HG02884 (cell line): ENCODE measurements at regions not wholly inside any gene's neighbourhood (a gene's known extent, or its start where the extent isn't known, plus 50 kb on each side); places are given as distances from the start of the nearest gene placed in this dataset.

Source experiments
- ATAC-seq: cut with Tn5 transposase; IDR thresholded peaks from one replicate; pipeline ENCODE4 v1.9.1; 2021; ENCODE audit warnings: mild to moderate bottlenecking, moderate library complexity; ENCODE audit not compliant: unreplicated experiment

- no peak for ATAC-seq
Measured at GRCh38 chr16:61332461-61332860, 703.8 kb downstream of the CDH8 start.

DNA sequence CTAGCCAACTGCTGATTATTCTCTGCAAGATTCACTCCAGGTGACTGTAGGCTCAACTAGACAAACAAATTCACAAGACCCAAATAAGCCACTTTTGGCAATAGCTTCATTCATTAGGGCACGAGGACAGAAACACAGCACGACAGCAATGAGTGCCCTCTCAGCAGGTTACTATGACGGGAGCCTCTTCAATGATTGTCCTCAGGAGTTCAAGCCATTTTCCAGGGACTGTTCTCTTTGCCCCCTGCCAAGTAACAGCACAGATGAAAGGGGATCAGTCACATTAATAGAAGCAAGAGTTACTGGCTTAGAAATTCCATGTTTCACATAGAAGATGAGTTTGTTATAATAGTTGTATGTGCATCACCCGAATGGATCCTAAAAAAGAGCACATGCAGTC is 712.2 kb downstream of the CDH8 start:
- ATAC-seq: no peak

- no peak for ATAC-seq
Measured at GRCh38 chr16:61323456-61323855, 712.8 kb downstream of the CDH8 start.

- no peak for ATAC-seq
Measured at GRCh38 chr16:61320791-61321190, 715.4 kb downstream of the CDH8 start.

DNA sequence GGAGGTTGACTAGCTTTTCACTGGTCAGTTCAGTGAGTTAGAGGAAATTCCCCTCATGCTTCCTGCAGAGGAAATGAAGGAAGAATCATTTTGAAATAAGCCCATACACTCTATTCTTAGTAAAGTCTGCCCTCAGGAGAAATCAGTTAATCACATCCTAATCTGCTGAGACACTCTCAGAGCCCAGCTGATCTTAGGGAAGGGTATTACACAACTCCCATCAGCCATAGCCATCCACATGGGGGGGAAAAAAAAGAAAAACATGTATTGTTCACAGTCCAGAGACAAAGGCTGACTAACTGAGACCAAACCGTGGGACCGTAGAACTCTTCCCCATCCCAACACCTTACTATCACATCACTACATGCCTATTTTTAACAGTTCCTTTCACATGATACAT is 722.3 kb downstream of the CDH8 start:
- ATAC-seq: no peak

GRCh38 chr16:61309386-61309785 is 726.9 kb downstream of the CDH8 start:
- no peak for ATAC-seq

GRCh38 chr16:61306204-61306603 is 730.0 kb downstream of the CDH8 start:
- no peak for ATAC-seq

DNA sequence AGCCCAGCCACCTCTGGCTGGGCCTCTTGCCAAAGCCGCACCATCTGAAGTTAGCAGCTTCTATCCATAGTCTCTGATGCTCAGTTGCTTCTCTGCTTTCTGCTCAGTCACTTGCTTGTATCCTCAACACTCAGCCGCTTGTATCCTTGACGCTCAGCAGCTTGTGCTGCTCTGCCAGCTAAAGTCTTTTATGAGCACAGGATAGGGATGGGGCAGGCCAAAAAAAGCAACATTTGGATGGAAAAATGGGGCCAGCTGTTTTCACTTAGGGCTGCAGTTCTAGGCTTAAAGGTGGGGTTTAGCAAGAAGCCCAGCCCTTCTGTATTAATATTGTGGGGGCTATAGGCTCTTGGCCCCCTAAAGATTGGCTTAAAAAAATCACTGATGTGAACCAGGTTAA is 739.4 kb downstream of the CDH8 start:
- ATAC-seq: no peak

DNA sequence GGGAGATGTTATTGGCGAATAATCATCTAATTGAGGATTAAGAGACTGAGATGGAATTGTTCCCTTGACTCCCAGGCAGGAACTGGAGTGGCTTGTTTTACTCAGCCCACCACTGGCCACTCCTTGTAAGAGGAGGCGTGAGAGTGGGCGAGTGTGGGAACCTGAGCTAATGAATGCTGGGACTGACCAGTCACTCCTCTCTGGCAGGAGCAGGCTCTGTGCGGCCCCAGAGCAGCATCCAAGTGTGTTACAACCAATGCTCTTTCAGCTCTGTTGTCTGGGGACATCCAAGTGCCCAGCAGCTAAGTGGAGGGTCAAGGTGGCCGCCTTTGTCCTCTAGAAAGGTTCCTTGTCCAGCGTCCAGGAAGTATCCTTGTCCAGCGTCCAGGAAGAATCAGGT is 739.9 kb downstream of the CDH8 start:
- ATAC-seq: no peak

DNA sequence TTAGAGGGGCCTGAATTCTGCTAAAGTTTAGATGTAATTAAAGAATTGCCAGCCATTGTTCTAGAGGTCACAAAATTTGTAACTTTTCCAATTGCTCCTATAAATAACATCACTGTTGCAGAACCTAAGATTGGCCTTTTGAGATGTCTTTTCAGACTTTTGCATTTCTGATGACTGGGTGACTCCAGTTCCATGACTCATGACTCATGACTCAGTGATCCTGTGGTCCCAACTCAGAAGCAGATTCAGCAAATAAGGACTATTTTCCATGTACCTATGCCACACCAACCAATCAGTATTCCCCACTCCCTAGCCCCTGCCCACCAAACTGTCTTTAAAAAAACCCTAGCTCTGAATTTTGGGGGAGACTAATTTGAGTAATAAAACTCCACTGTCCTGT is 740.9 kb downstream of the CDH8 start:
- no peak for ATAC-seq

DNA sequence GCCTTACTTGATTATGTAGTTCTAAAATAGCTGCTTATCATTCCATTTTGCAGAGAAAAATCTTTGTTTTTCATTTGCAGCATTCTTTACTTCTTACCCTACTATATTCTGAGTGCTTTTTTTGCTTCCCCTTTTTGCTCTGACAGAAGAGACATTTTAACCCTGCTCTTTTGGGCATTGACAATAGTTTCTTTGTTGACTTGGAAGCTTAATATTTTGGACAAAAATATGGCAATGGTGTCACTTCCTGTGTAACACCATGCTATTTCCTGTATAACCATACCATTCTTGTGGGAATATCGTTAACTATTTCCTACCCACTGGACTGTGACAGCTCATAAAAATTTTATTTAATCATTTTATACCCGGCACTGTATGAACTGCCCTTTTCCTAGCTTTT is 747.1 kb downstream of the CDH8 start:
- ATAC-seq: no peak

DNA sequence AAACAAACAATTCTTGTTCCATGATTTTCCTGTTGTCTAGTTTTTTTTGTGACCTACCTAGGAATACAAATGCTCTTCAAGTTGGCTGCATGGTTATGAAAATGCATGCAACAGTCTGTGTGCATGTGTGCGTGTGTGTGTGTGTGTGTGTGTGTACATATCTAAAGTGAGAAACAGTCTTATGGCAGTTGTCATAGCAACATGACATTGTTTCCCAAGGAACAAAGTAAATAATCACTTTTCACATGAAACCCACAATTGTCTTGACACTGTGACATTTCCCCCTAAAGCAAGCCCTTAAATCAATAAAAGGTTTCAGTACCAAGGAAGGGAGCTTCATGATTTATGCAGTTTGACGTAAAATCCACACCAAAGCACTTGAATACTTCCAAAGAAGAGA is 758.4 kb downstream of the CDH8 start:
- ATAC-seq: no peak

DNA sequence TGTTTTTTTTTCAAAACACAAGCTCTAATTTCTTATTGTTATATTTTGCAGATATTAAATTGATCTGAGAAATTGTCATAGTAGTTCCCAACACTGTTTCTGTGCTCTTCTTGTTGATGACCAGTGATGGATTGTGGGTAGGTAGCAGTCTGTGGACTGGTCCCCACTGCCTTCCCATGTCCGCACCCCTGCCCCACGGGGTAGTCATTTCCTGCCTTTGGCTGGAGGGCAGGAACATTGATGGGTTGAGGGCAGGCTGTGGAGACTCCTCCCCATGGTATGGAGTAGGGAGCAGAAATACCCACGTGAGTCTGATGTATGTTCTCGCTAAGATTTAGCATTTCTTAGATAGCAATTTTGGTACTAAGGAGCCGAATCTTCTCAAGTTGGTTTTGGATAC is 762.0 kb downstream of the CDH8 start:
- ATAC-seq: no peak

- ATAC-seq: no peak
Measured at GRCh38 chr16:61270726-61271125, 765.5 kb downstream of the CDH8 start.

DNA sequence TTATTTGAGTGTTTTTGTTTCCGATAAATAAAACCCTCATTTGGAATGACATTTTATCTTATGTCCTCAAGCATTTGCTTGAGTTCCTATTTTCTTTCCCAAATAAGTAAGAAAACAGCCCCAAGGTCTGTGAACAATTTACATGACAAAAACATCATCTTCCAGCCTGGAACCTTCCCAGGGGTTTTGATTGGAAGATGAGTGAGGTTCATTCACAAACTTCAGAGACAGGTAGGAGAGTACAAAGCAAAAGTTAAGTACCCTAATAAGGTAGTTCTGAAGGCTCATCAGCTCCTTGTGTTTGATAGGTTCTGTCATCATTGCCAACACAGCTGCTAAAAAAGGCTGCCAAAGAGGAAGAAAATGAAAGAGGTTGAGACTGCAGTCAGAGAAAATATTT is 772.8 kb downstream of the CDH8 start:
- no peak for ATAC-seq

DNA sequence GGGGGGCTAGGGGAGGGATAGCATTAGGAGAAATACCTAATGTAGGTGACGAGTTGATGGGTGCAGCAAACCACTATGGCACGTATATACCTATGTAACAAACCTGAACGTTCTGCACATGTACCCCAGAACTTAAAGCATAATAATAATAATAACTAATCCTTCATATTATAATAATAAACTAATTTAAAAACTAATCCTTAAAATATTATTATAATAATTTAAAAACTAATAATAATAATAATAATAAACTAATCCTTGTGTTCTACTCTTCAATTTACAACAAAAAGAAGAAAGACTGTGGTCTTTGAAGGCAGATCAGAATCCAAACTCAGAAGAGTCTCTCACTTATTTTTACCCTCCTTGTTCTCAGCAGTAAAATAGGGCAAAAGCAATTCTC is 774.9 kb downstream of the CDH8 start:
- ATAC-seq: no peak

- ATAC-seq: no peak
Measured at GRCh38 chr16:61246592-61246991, 789.6 kb downstream of the CDH8 start.

GRCh38 chr16:61243954-61244353 is 792.3 kb downstream of the CDH8 start:
- ATAC-seq: no peak

GRCh38 chr16:61237884-61238485 is 798.3 kb downstream of the CDH8 start:
- no peak for ATAC-seq

DNA sequence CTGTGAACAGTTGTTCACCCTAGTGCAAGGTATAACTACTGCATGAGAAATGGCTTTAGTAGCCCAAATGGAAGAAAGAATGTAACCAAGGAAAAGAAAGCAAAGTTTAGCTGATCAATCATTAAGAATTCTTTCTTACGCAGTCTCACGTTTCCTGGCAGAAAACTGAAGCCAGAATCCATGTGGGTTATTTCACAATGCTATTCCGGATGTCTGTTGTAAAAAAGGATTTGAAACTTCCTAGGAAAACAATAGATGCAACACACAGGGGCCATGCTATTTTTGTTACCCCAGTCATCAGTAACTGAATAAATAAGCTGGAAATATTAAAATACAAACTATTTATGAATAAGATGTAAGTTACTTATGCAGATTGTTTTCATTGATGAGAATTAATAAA is 802.5 kb downstream of the CDH8 start:
- no peak for ATAC-seq

DNA sequence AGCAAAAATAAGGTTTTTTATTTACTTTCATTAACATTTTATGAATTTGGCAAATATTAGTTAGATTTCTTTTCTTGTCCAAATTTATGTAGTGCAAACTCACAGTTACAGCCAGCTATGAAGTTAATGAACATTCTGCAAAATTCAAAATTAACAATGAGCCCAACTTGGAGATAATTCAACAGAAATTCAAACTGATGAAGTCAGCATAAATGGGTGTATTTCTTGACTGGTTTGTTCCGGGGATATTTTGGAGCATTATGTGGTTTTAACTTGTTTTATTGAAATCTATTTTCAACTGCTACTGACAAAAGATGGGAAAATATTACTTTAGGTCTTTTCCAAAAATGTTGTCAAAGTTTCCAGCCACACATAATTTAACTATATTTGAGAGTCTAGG is 807.9 kb downstream of the CDH8 start:
- ATAC-seq: no peak

GRCh38 chr16:61215605-61216004 is 820.6 kb downstream of the CDH8 start:
- ATAC-seq: no peak

GRCh38 chr16:61214780-61215179 is 821.5 kb downstream of the CDH8 start:
- ATAC-seq: no peak

- no peak for ATAC-seq
Measured at GRCh38 chr16:61210076-61210475, 826.2 kb downstream of the CDH8 start.
